ENCODE measurements at regions not wholly inside any gene's neighbourhood (a gene's known extent, or its start where the extent isn't known, plus 50 kb on each side); places are given as distances from the start of the nearest gene placed in this dataset.

GRCh38 chr6:26295691-26296555 lies 69.1 kb upstream of the BTN3A2 start:
- no peak overlapping the region for H3K27ac ChIP-seq
- TF ChIP-seq CTCF (conservative IDR thresholded peaks at IDR 0.05): no peak

DNA sequence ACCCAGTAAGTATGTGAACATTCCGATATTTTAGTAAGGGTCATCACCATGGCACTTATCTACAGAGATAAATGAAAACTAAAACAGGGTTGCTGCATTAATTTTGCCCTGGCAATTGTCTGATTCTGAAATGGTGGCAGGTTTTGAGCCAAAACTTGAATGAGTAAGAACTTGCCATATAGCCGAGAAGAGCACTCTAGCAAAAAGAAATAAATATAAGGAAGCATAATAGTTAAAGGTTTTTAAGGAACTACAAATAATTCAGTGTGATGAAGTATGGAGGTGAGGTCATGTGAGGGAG lies 68.5 kb upstream of the BTN3A2 start:
- no peak overlapping the region for H3K27ac ChIP-seq
- TF ChIP-seq CTCF (conservative IDR thresholded peaks at IDR 0.05): no peak

DNA sequence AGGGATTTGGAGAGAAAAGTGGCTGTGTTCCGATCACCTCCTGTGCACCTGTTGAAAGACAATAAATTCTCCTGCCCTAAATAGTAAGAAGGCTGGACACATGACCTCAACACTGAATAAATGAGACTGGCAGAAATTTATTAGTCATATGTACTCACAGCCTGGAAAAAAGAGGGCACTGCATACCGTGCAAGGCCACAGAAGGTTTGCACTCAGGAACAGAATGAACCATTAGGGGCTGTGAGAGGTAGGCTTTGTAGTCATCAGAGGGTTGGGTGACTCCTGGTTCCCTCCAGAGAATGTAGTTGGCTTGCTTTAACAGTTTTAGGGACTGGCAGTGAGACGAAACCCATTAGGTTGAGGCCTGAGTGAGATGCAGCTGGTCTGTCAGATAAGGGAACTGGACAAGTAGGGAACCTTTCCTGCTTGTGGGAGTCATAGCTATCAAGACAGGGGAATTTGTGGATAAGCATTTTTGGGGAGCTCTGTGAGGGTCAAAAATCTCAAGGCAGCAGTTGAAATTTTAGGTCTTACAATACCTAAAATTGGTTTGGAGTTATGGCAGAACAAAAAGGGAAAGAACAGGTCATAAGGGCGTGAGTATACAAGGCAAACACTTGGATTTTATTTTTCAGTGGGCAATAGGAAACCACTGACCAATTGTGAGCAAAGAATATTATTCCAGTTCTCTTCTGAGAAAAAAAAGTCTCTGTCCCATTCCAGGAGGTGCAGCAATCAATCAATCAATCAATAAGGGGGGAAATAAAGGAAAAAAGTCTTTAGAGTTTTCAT lies 67.9 kb upstream of the BTN3A2 start:
- H3K27ac ChIP-seq: no peak overlapping the region
- no peak for TF ChIP-seq CTCF (conservative IDR thresholded peaks at IDR 0.05)

- no peak overlapping the region for H3K27ac ChIP-seq
- no peak for TF ChIP-seq CTCF (conservative IDR thresholded peaks at IDR 0.05)
Observed at GRCh38 chr6:26299286-26300042, 65.5 kb upstream of the BTN3A2 start.

GRCh38 chr6:26300043-26300331 lies 65.0 kb upstream of the BTN3A2 start:
- no peak overlapping the region for H3K27ac ChIP-seq
- no peak for TF ChIP-seq CTCF (conservative IDR thresholded peaks at IDR 0.05)

- no peak for TF ChIP-seq CTCF (conservative IDR thresholded peaks at IDR 0.05)
- no peak overlapping the region for H3K27ac ChIP-seq
Observed at GRCh38 chr6:26300359-26300758, 64.6 kb upstream of the BTN3A2 start.

DNA sequence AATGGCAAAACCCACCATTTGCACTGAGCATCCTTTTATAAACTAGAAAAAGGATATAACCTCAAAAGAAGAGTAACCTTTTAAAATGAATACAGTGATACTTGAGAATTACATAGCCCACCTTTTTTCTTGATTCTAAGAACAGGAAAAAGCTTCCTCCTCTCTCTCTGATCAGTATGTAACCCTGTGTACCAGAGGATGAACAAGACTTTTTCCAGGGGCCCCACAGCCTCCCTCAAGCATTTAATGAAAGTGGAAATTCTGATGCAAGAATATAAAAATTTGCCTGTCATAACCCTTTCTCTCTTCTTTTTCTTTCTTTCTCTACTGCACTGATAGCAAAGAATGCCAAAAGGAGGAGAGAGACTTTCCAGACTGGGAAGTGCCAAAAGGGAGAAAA lies 64.2 kb upstream of the BTN3A2 start:
- no peak overlapping the region for H3K27ac ChIP-seq
- TF ChIP-seq CTCF (conservative IDR thresholded peaks at IDR 0.05): no peak

Data from VCaP (cell line).